ENCODE measurements at regions not wholly inside any gene's neighbourhood (a gene's known extent, or its start where the extent isn't known, plus 50 kb on each side); places are given as distances from the start of the nearest gene placed in this dataset.

DNA sequence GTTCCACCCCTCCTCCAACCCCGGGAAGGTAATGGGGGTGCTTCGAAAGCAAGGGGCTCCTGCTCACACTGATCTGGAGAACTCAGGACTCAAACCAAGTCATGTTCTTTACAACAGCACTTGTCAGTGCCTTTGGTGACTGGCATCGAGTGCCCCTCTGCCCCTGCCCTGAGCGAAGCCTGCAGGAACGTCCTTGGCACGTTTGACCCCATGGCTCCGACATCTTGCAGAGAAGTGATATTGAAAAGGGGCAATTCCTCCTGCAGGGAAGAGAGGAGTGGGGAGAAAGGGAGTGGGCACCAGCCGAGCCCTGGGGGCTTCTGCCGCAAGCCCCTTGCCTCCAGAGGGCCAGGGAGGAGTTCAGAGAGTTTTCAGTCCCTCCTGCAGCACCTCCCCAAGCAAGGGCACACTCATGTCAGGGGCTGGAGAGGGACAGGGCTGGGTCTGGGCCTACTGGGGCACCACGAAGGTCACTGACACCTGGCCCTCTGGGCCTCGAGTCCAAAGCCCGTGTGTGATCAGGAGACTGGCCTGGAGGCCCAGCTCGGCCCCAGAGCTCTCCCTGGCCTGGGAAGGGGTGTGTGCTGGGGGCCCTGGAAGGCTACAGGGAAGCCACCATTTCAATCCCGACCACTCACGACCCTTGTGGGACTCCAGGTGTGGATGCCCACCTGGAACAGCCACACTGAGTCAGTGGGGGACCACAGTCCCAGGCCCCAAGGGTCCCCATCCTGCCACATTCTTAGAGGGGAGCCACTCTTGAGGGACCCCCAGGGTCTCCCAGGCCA, 94.9 kb upstream of the NKX1-1 start:
- TF ChIP-seq, protein P1, sequence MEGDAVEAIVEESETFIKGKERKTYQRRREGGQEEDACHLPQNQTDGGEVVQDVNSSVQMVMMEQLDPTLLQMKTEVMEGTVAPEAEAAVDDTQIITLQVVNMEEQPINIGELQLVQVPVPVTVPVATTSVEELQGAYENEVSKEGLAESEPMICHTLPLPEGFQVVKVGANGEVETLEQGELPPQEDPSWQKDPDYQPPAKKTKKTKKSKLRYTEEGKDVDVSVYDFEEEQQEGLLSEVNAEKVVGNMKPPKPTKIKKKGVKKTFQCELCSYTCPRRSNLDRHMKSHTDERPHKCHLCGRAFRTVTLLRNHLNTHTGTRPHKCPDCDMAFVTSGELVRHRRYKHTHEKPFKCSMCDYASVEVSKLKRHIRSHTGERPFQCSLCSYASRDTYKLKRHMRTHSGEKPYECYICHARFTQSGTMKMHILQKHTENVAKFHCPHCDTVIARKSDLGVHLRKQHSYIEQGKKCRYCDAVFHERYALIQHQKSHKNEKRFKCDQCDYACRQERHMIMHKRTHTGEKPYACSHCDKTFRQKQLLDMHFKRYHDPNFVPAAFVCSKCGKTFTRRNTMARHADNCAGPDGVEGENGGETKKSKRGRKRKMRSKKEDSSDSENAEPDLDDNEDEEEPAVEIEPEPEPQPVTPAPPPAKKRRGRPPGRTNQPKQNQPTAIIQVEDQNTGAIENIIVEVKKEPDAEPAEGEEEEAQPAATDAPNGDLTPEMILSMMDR (IDR thresholded peaks at IDR 0.05), result no peak
- TF ChIP-seq POLR2AphosphoS5 (IDR thresholded peaks at IDR 0.05), result no peak
